D721Med (cell line): ENCODE measurements at regions not wholly inside any gene's neighbourhood (a gene's known extent, or its start where the extent isn't known, plus 50 kb on each side); places are given as distances from the start of the nearest gene placed in this dataset.

Experiments
- DNase-seq: peaks from one replicate; pipeline ENCODE4 v3.0.0; 2011; ENCODE audit warnings: low spot score; ENCODE audit not compliant: insufficient read length
- FAIRE-seq: peaks from 2 replicates; lab custom pipeline; 2011; peaks lifted over from hg19 to GRCh38; lab: Jason Lieb, UNC
- CTCF ChIP-seq: IDR thresholded peaks from 2 replicates; pipeline ENCODE4 v1.5.1; 2012; ENCODE audit warnings: mild to moderate bottlenecking, control low read depth; ENCODE audit not compliant: insufficient read depth; ENCODE audit errors: missing control alignments

- peak; percentile 6 for FAIRE-seq
- no peak for DNase-seq
- TF ChIP-seq CTCF = no peak
Measured at GRCh38 chr18:40046596-40046995, 1908.4 kb upstream of the PIK3C3 start.

- no peak for DNase-seq
- no peak for FAIRE-seq
- TF ChIP-seq CTCF = no peak
Measured at GRCh38 chr18:40041951-40042350, 1913.1 kb upstream of the PIK3C3 start.

GRCh38 chr18:40040574-40040973 lies 1914.5 kb upstream of the PIK3C3 start:
- no peak for FAIRE-seq
- no peak for DNase-seq
- no peak for TF ChIP-seq CTCF

GRCh38 chr18:40037356-40037755 lies 1917.7 kb upstream of the PIK3C3 start:
- FAIRE-seq (peak; percentile 97), DNase-seq (no peak)
- no peak for TF ChIP-seq CTCF

GRCh38 chr18:40036861-40037260 lies 1918.2 kb upstream of the PIK3C3 start:
- no peak for TF ChIP-seq CTCF
- no peak for DNase-seq
- peak; percentile 60 for FAIRE-seq

GRCh38 chr18:40035966-40036365 lies 1919.1 kb upstream of the PIK3C3 start:
- no peak for DNase-seq
- FAIRE-seq = peak; percentile 63
- no peak for TF ChIP-seq CTCF

GRCh38 chr18:40032076-40032475 lies 1923.0 kb upstream of the PIK3C3 start:
- FAIRE-seq (peak; percentile 74), DNase-seq (no peak)
- TF ChIP-seq CTCF = no peak
